GM21360 (cell line): ENCODE measurements at regions not wholly inside any gene's neighbourhood (a gene's known extent, or its start where the extent isn't known, plus 50 kb on each side); places are given as distances from the start of the nearest gene placed in this dataset.
"Not testable (repeated sequence)": the region's sequence is repeated elsewhere in the genome, so short reads cannot be mapped to it uniquely, and the experiment has no call there.

Source experiments
- ATAC-seq: cut with Tn5 transposase; IDR thresholded peaks from one replicate; pipeline ENCODE4 v1.9.1; 2021; ENCODE audit warnings: mild to moderate bottlenecking, moderate library complexity; ENCODE audit not compliant: unreplicated experiment

DNA sequence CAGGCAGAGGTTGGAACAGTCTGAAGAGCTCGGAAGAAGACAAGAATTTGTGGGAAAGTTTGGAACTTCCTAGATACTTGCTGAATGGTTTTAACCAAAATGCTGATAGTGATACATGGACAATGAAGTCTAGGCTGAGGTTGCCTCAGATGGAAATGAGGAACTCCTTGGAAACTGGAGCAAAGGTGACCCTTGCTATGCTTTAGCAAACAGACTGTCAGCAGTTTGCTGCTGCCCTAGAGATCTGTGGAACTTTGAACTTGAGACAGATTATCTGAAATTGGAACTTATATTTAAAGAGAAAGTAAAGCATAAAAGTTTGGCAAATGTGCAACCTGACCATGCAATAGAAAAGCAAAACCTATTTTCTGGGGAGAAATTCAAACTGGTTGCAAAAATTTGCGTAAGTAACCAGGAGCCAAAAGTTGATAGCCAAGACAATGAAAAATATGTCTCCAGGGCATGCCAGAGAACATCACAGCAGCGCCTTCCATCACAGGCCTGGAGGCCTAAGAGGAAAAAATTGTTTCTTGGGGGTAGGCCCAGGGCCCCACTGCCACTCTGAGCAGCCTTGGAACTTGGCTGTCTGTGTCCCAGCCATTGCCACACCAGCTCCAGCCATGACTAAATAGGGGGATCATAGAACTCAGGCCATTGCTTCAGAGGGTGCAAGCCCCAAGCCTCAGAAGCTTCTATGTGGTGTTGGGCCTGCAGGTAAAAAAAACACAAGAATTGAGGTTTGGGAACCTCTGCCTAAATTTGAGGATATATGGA lies 675.3 kb downstream of the LTN1 start:
- no peak for ATAC-seq

DNA sequence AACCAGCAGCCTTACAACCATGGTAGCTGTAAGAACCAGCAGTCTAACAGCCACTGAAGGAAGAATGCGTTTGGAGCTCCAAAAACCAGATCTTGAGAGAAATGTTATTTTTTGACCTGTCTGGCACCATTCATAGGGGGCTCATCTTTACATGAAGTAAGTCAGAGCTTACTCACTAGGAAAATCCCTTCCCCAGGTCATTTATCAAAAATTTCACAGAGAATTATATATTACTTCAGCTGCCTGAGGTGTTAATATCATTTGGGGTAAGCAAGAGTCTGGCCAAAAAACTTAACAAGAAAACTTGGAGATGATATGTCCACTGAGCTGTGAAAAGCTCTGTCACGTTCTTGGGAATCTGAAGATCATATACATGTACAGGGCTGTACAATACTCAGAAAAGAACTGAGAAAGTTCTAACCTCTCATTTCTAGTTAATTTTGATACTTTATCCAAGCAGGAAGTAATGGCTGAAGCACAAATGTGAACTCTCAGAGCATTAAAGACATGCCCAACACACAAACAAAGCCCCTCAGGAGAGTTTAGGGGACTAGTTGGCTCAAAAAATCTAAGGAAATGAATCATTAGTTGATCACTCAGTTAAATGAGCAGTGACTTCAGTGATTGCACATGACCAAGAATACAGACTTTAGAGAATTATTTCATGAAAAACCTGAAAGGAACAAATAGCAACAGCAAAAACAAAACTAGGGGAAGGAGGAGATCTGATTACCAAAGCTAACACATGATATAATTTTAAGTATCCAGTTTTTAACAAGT lies 681.1 kb downstream of the LTN1 start:
- ATAC-seq = no peak

DNA sequence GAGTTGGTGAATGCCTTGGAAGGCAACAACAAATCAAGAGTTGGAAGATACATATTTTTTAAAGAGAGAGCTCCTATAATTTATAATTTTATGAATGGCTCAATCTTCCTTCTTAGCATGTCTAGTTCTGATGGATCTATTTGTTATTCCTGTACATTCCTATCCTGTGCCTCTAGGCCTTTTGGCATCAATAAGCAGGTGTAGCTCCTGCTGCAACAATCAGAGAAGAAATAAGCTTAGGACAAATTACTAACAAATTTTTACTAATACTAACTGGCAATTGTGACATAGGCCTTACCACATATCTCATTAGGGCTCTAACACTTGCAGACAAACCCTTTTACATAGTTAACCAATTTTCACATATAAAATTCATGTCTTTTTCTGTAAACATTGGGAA lies 682.0 kb downstream of the LTN1 start:
- ATAC-seq = no peak

DNA sequence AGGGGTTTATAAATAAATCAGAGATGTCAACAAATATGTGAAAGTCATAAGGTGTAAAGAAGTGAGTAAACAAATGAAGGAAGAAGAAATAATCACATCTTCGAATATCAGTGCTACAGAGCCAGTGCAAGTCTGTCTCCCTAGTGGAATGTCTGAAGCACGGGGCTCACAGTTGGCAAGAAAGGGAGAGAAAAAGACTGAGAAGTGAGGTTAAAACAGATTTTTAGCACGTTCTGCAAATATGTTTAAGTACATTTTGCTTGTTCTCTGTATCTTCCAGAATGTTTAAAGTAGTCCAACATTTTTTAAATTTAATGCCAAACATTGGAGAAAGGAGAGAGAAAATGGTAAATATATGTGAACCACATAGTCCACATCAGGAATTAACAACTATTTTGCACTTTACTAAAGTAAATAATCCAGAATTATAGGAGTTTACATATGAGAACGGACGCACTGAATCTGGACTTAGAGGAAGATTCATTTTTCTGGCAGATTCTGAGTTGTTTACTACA lies 682.4 kb downstream of the LTN1 start:
- ATAC-seq = no peak

DNA sequence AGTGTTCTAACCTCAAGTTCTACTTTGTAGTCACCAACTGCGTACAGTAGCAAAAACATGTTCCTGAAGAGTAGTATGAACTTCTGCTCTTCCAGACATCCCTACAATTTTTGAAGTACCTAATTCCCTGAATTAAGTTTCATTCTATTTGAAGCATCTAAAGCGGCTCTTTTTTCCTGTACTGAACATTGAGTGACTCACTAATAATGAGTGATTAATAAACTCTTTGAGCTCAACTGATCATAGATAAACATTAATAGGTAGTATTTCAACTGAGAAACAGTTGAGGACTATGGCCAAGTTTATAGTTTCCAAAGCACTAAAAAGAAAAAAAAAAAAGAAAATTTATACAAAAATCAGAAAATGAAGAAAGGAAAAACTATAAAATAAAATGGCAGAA lies 683.1 kb downstream of the LTN1 start:
- ATAC-seq = no peak

DNA sequence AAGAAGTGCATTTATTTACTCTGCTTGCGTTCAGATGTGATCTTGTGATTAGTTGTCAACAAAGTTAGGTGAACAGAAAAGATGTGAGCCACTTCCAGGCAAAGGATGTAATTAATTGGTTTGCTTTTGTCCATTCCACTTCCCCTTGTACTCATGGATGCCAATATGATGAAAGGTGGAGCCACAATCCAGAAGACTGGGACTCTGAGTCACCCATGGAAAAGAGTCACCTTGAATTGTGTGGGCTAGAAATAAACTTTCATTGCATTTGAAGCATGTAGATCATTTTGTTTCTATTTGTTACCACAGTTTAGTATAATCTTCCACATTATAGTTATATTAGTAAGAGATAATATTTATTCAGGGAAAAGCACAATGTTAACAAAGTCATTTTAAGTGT lies 684.2 kb downstream of the LTN1 start:
- ATAC-seq = no peak

DNA sequence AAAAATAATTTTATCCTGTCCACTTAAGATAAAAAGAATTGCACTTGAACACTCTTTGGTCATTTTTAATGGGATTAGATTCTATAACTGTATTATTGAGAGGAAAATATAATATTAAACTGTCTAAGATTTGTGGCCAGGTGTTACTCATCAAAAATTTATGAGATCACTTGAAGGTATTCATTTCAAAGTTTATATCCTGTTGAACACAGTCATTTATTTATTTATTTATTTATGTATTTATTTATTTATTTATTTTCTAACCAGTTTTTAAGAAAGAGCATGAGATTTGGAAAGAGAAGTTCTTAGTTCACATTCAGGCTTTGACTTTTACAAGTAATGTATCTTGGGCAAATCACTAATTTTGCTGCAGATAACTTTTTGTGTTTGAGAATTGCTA lies 692.7 kb downstream of the LTN1 start:
- ATAC-seq = no peak

DNA sequence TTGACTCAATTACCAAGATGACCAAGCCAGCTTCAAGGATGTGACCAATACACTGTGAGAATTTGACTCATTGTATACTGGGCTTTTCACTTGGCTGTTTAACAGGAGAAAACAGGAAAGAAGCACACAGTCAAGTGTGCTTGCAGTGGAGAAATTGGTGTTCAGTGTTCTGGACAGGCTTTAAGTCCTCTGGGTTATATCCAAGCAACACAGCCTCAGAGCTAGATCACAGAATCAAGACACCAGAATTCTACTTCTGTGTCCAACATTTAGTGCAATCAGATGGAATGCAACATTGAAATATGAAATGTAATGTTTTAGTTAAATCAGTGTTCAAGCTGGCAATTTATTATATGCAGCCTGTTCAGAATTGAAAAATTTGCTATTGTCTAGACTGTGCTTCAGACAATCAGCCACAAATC lies 694.4 kb downstream of the LTN1 start:
- no peak for ATAC-seq

DNA sequence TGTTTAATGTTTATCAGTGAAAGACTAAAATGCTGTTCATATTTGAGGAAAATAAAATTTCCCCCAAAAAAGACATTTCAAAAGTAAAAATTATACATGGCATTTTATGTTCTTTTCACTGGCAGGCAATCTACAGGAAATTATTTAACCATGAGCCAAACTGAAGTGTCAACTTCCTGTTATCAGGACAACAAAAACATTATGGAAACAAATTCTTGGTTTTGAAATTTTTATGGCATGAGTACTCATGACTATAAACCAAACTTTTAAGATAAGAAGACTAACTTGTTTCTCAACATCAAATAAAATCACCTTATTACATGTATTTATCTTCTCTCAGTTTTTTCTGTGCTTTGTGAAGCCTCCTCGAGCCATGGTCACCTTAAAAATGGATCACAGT lies 698.6 kb downstream of the LTN1 start:
- no peak for ATAC-seq

DNA sequence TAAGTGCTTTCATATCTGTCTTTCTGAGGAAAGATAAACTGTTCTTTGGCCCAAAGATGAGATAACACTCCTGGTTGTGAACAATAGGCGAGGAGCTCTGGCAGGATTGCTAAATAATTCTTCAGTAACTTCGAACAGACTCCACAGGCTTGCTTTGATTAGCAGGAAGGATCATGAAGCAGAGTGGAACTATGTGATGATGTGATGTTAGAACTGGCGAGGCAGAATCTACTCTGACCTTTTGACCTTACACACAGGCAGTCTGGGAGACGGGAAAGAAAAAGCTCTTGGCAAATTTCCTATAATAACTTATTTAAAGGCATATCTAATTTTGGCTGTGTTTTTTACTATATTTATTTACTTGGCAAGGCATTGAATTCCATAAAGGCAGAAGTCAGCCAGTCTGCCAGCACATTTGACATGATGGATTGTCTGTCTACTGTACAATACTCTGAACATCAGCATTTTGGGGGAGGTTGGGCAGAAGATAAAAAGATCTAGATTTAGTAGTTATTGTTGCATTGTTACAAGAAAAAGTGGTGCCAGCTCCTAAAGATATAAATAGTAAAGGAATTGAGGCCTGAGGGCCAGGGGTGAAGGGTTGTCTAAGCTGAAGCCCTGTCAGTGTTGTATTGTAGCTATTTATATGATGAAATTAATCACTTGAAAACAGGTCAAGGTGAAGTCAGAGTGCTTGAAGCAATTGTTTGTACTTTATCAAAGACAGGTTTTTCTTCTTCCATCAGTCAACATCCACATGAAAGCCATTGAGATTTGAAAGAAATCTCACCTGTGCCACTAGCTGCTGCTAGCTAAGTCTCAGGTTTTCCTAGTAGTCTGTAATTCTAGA lies 708.8 kb downstream of the LTN1 start:
- no peak for ATAC-seq

DNA sequence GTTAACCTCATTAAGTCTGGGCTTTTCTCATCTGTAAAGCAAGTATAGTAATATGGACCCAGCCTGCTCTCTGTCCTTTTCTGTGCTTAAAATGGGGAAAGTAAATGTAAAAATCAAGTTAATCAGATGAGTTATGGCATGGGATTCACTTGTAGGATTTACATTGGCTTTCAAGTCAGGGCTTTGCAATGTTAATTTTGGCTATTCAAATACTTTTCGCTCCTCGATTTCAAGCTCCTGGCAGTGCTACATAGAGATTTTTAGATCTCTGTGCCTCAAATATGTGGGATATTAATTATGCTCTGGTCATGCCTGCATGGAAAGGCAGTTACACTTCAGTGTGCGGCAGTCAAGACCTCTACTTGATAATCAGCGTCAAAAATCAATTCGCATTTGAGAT lies 709.8 kb downstream of the LTN1 start:
- ATAC-seq = no peak

DNA sequence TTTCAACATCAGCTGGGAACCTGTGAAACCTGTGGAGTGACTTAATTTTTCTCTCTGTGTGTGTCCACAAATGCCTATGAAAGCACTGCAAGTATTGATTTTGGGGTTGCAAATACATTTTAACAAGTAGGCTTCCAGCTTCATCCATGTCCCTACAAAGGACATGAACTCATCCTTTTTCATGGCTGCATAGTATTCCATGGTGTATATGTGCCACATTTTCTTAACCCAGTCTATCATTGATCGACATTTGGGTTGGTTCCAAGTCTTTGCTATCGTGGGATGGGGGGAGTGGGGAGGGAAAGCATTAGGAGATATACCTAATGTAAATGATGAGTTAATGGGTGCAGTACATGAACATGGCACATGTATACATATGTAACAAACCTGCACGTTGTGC lies 711.3 kb downstream of the LTN1 start:
- not testable (repeated sequence) for ATAC-seq

DNA sequence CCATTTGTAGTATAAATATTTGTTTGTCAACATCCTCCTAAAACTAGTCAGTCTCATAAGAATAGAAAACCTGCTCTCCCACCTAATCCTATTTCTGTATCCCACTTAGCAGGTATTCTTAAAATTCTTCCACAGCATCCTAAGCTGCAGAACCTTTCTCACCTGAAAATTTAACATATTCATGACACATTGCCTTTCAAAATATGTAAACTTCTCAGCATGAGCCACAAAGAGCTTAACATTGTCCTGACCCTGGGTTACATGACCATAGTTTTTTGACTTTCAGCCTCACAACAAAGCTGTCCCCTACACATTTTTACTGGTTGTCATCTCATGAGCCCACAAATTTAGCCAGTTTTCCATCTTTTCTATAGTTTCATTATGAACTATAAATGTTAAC lies 712.1 kb downstream of the LTN1 start:
- no peak for ATAC-seq

DNA sequence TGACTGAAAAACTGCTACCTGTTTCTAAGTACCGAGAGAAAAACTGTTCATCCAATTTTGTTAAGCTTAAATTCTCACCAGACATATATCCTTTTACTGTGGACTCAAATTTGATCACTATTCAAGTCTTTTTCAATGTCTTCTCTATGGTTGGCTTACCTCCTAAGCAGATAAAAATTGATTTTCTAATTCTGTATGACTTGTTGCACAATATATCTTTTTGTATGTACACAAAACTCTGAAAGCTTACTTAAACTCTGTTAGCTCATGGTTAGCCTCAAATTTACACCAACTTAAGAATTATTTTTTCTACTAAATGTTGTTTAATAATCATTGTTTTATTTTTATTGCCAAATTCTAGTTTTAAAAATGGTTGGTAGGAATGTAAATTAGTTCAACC lies 715.4 kb downstream of the LTN1 start:
- no peak for ATAC-seq

DNA sequence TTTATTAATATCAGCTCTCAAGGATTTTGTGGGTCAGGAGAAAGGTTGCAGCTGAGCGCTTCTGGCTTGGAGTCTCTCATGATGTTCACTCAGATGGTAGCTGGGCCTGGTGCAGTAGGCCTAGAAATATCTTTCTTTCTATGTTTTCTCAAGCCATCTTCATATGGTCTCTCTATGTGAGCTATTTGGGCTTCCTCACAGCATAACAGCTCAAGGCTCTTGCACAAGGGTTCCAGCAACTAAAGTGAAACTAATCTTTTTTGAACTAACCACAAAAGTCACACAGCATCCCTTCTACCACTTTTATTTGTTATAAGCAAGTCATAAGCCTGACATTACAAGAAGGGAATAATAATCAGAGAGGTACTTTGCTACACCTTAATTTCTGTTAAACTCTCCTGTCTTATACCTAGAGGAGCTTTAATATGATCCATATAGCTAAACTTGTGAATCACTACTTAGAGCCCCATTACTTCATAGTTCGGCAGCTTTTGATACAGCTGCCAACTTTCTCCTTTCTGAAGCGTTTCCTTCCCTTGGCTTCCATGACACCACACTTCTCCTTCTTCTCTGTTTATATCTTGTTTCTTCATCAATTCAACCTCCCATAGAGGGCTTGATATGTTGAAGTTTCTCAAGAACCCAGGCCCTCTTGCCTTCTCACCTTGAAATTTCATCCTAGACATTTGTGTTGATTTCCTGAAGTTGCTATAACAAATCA lies 720.2 kb downstream of the LTN1 start:
- no peak for ATAC-seq

DNA sequence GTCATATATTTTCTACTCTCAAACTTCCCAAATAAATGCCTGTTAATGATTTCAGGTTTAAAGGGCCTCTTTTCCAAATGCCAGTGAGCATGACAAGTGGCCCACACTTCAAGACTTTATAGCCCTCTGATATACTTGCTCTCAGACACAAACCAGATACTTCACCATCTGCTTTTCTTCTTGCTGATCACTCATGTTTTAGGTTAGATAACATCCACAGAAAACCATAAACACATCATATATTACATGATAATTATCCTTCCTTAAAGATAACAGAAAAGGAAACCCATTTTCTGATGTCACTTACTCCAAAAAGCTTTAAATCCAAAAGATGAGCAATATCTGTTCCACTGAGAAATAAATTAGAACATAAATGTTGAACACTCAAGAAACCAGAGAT lies 723.5 kb downstream of the LTN1 start:
- no peak for ATAC-seq

DNA sequence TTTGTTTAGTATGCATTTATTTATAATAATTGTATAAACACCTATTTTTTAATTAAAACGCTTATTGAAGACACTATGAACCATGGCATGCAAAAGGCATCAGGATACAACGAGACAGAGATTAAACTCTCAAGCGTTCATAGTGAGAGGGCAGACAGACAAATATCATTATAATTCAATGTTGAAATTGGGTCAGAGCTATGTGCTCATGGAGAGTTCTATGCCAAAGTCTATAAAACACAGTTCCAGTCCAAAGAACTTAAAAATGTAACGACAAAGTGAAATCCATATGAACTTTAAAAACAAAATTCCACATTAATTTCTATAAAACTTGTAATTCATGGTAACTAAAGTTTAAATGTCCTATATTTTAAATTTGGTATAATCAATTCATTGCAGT lies 724.0 kb downstream of the LTN1 start:
- ATAC-seq = no peak

DNA sequence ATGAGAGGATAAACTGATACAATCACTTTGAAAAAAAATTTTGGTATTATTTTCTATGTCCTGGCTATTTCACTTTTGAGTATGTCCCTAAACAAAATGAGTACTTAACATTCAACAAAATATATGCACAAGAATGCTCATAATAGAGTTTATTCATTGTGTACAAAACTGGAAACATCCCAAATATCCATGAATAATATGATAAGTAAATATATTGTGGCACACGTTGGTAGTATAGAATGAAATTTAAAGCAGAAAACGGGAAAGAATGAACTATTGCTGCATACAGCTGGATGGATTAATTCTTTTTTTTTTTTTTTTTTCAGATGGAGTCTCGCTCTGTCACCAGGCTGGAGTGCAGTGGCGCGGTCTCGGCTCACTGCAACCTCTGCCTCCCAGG lies 725.2 kb downstream of the LTN1 start:
- no peak for ATAC-seq

DNA sequence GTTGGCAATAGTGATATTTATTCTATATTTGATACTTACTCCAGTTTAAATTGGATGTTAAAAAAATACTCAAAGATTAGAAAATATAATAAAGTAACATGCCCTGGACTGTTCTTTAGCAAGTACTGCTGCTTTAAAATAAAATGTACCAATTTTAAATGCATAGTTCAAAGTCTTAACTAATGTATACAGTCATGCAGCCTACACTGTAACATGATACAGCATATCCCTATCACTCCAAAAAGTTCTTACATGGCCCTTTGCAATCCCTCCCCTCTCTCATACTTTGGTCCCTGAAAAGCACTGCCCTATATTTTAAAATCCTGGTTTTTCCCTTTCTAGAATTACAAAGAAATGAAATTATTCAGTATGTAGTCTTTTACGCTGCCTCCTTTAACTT lies 726.6 kb downstream of the LTN1 start:
- ATAC-seq = no peak

DNA sequence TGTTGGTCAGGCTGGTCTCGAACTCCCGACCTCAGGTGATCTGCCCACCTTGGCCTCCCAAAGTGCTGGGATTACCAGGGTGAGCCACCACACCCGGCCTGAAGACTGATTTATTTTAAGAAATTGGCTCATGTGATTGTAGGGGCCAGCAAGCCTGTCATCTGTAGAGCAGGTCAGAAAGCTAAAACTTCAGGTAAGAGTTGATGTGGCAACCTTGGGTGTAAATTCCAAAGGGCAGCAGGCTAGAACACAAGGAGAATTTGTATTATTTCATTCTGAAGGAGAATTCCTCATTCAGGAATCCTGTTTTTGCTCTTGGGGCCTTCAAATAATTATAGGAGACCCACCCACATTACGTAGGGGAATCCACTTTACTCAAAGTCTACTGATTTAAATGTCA lies 728.7 kb downstream of the LTN1 start:
- ATAC-seq = no peak

DNA sequence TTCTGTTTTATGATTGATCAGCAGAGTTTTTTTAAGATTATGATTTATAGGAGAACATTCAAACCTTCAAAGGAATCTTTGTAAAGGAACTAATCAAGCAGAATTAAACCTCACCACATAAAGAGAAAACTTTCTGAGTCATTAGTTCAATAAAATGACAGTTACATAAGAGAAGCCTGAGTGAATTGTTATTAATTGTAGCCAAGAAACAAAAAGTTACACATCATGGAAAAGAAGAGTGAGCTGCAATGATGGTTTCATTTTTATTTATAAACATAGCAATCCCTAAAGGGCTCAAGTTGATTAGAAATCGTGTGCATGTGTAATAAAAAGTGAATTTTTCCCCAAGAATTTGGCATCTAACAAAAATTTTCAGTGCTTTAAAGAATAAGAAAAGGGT lies 731.4 kb downstream of the LTN1 start:
- no peak for ATAC-seq
